ENCODE measurements at regions not wholly inside any gene's neighbourhood (a gene's known extent, or its start where the extent isn't known, plus 50 kb on each side); places are given as distances from the start of the nearest gene placed in this dataset.

- ATAC-seq = no peak
These were observed 129.1 kb upstream of the NCAM1 start for GRCh38 chr11:112831969-112832766.

GRCh38 chr11:112834277-112834755 is 126.9 kb upstream of the NCAM1 start:
- ATAC-seq = no peak

GRCh38 chr11:112835591-112836255 is 125.5 kb upstream of the NCAM1 start:
- ATAC-seq = no peak

- ATAC-seq = no peak
These were observed 125.0 kb upstream of the NCAM1 start for GRCh38 chr11:112836256-112836602.

- ATAC-seq = no peak
These were observed 123.9 kb upstream of the NCAM1 start for GRCh38 chr11:112837162-112837826.

GRCh38 chr11:112839051-112839450 is 122.2 kb upstream of the NCAM1 start:
- no peak for ATAC-seq

GRCh38 chr11:112841729-112842128 is 119.5 kb upstream of the NCAM1 start:
- no peak for ATAC-seq

GRCh38 chr11:112842151-112842550 is 119.1 kb upstream of the NCAM1 start:
- no peak for ATAC-seq

- ATAC-seq = no peak
These were observed 116.7 kb upstream of the NCAM1 start for GRCh38 chr11:112844517-112844916.

GRCh38 chr11:112847568-112847967 is 113.7 kb upstream of the NCAM1 start:
- ATAC-seq = no peak

GRCh38 chr11:112852143-112852866 is 108.9 kb upstream of the NCAM1 start:
- ATAC-seq = no peak

- no peak for ATAC-seq
These were observed 105.1 kb upstream of the NCAM1 start for GRCh38 chr11:112856133-112856532.

GRCh38 chr11:112856591-112856990 is 104.6 kb upstream of the NCAM1 start:
- no peak for ATAC-seq

GRCh38 chr11:112858289-112859023 is 102.8 kb upstream of the NCAM1 start:
- no peak for ATAC-seq

- ATAC-seq = no peak
These were observed 101.4 kb upstream of the NCAM1 start for GRCh38 chr11:112859787-112860186.

- ATAC-seq = no peak
These were observed 99.9 kb upstream of the NCAM1 start for GRCh38 chr11:112861356-112861755.

GRCh38 chr11:112863305-112863704 is 97.9 kb upstream of the NCAM1 start:
- ATAC-seq = no peak

GRCh38 chr11:112864672-112865071 is 96.5 kb upstream of the NCAM1 start:
- no peak for ATAC-seq

- no peak for ATAC-seq
These were observed 89.2 kb upstream of the NCAM1 start for GRCh38 chr11:112871909-112872500.

- ATAC-seq = no peak
These were observed 86.2 kb upstream of the NCAM1 start for GRCh38 chr11:112874980-112875379.

GRCh38 chr11:112877581-112877980 is 83.6 kb upstream of the NCAM1 start:
- ATAC-seq = no peak

- no peak for ATAC-seq
These were observed 83.1 kb upstream of the NCAM1 start for GRCh38 chr11:112878033-112878601.
